AG20443 (cell line): ENCODE measurements at regions not wholly inside any gene's neighbourhood (a gene's known extent, or its start where the extent isn't known, plus 50 kb on each side); places are given as distances from the start of the nearest gene placed in this dataset.
"Not testable (repeated sequence)": the region's sequence is repeated elsewhere in the genome, so short reads cannot be mapped to it uniquely, and the experiment has no call there.

Source experiments
- DNase-seq: peaks from one replicate; pipeline ENCODE4 v3.0.0; 2012; ENCODE audit warnings: low spot score, mixed read lengths

- DNase-seq = no peak
Observed at GRCh38 chr2:188787658-188788240, 186.4 kb upstream of the COL3A1 start.

- DNase-seq = peak; percentile 49
Observed at GRCh38 chr2:188788621-188789020, 185.6 kb upstream of the COL3A1 start.

- DNase-seq = no peak
Observed at GRCh38 chr2:188789951-188790350, 184.2 kb upstream of the COL3A1 start.

GRCh38 chr2:188794453-188794852 lies 179.7 kb upstream of the COL3A1 start:
- DNase-seq = not testable (repeated sequence)

- no peak for DNase-seq
Observed at GRCh38 chr2:188795762-188796161, 178.4 kb upstream of the COL3A1 start.

- DNase-seq = no peak
Observed at GRCh38 chr2:188797371-188797770, 176.8 kb upstream of the COL3A1 start.

GRCh38 chr2:188798159-188798558 lies 176.0 kb upstream of the COL3A1 start:
- DNase-seq = peak; percentile 33

GRCh38 chr2:188805219-188805618 lies 169.0 kb upstream of the COL3A1 start:
- no peak for DNase-seq

GRCh38 chr2:188808947-188809355 lies 165.2 kb upstream of the COL3A1 start:
- DNase-seq = no peak

GRCh38 chr2:188810586-188810985 lies 163.6 kb upstream of the COL3A1 start:
- DNase-seq = no peak

GRCh38 chr2:188811522-188811921 lies 162.7 kb upstream of the COL3A1 start:
- DNase-seq = peak; percentile 52

GRCh38 chr2:188813315-188813714 lies 160.9 kb upstream of the COL3A1 start:
- peak; percentile 18 for DNase-seq

GRCh38 chr2:188813857-188814256 lies 160.3 kb upstream of the COL3A1 start:
- DNase-seq = peak; percentile 18

- no peak for DNase-seq
Observed at GRCh38 chr2:188819011-188819410, 155.2 kb upstream of the COL3A1 start.

GRCh38 chr2:188819792-188820191 lies 154.4 kb upstream of the COL3A1 start:
- no peak for DNase-seq

- DNase-seq = no peak
Observed at GRCh38 chr2:188820576-188820975, 153.6 kb upstream of the COL3A1 start.

GRCh38 chr2:188824125-188824524 lies 150.0 kb upstream of the COL3A1 start:
- no peak for DNase-seq

- DNase-seq = no peak
Observed at GRCh38 chr2:188833331-188833730, 140.8 kb upstream of the COL3A1 start.

GRCh38 chr2:188833799-188834198 lies 140.4 kb upstream of the COL3A1 start:
- no peak for DNase-seq

GRCh38 chr2:188835006-188835405 lies 139.2 kb upstream of the COL3A1 start:
- DNase-seq = no peak

- DNase-seq = no peak
Observed at GRCh38 chr2:188835821-188836220, 138.4 kb upstream of the COL3A1 start.

GRCh38 chr2:188845692-188846091 lies 128.5 kb upstream of the COL3A1 start:
- no peak for DNase-seq

- DNase-seq = no peak
Observed at GRCh38 chr2:188848887-188849435, 125.2 kb upstream of the COL3A1 start.

- DNase-seq = no peak
Observed at GRCh38 chr2:188850786-188851185, 123.4 kb upstream of the COL3A1 start.
